ENCODE measurements at regions not wholly inside any gene's neighbourhood (a gene's known extent, or its start where the extent isn't known, plus 50 kb on each side); places are given as distances from the start of the nearest gene placed in this dataset.

GRCh38 chr1:238961790-238962189 lies 424.6 kb upstream of the CHRM3 start:
- TF ChIP-seq ZBTB7A (tag by site-specific recombination; IDR thresholded peaks at IDR 0.05; ENCODE audit: low read depth): no peak
- TF ChIP-seq CTCF (tag by site-specific recombination; IDR thresholded peaks at IDR 0.05): no peak
- no peak for TF ChIP-seq ZSCAN5A (tag by site-specific recombination; IDR thresholded peaks at IDR 0.05)
- no peak for TF ChIP-seq ZIC2 (tag by site-specific recombination; IDR thresholded peaks at IDR 0.05)
- TF ChIP-seq BCL11A (tag by site-specific recombination; IDR thresholded peaks at IDR 0.05; ENCODE audit: low read depth): no peak
- no peak for TF ChIP-seq ZFP37 (tag by site-specific recombination; IDR thresholded peaks at IDR 0.05)
- no peak for TF ChIP-seq YY1 (tag by site-specific recombination; IDR thresholded peaks at IDR 0.05)
- TF ChIP-seq ZNF677 (tag by site-specific recombination; IDR thresholded peaks at IDR 0.05): no peak
